Hematopoietic multipotent progenitor cell treated with erythropoietin and hydrocortisone succinate and interleukin-3 and kit ligand, for 6 days (in vitro differentiated cells): ENCODE measurements at regions not wholly inside any gene's neighbourhood (a gene's known extent, or its start where the extent isn't known, plus 50 kb on each side); places are given as distances from the start of the nearest gene placed in this dataset.
A peak's percentile ranks its signal among the peaks of the same experiment; 100 is the strongest.

Experiments used
- DNase-seq: peaks from one replicate; pipeline ENCODE4 v3.0.0-alpha.2; 2015

DNA sequence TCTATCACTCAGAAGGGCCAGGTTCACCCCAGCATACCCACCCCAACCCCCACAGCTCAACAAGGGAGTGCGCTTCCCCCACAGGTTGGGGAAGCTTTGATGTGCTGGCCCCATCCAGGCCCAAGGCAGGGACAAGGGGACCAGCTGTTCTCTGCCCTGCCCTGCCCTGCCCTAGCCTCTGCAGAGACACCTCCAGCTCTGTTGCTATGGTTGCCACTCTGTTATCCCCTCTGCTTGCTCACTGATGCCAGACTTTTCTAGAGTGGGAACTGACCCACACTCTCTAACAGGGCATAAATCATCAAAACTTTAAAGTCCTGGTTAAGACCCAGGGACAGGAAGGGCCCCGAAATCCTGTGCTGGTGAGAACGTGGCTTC lies 50.4 kb upstream of the ENPP7 start:
- no peak for DNase-seq

GRCh38 chr17:79679631-79680317 lies 51.0 kb upstream of the ENPP7 start:
- DNase-seq: no peak

GRCh38 chr17:79678736-79679255 lies 51.9 kb upstream of the ENPP7 start:
- no peak for DNase-seq

GRCh38 chr17:79678091-79678735 lies 52.5 kb upstream of the ENPP7 start:
- no peak for DNase-seq

- DNase-seq: no peak
Measured at GRCh38 chr17:79677646-79678045, 53.1 kb upstream of the ENPP7 start.

GRCh38 chr17:79676796-79677195 lies 53.9 kb upstream of the ENPP7 start:
- no peak for DNase-seq

GRCh38 chr17:79675413-79675725 lies 55.4 kb upstream of the ENPP7 start:
- DNase-seq: no peak

DNA sequence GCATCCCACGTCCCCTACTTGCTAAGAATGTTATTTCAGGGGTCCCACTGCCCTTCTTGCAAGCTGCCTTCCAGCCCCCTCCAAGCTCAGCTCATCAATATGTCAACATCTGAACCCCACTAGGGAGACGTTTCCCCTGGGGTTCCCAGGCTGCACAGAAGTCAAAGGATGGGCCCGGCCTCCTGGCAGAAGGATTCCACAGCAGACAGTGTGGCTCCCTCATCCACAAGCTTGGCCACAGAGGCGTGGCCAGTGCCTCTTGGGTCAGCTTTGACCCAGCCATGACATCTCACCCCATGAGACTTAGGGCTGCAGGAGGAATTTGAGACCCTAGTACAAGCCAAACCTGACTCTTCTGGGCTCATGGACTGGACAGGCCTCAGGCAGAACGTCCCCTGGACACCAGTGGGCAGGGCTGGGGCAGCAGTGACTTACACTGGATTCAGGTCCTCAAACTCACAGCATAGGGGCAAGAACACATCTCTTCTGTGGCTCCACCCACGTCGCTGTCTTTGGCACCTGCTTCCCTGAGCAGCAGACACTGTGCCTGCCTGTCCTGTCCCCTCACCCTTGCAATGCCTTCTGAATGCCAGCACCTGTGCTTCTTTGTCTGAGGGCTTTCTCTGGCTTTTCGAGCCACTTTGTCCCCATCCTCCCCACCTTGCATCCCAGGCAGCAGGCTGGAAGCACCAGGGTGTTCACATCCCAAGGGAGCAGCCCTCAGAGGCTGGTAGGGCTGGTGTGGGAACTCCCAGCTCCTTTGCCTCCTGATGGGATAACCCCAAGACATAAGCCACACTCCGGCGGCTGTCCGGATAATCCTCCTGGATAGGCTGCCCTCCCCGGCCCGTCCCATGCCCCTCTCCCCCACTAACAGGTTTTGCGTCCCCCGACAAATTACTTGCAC lies 56.0 kb upstream of the ENPP7 start:
- no peak for DNase-seq

DNA sequence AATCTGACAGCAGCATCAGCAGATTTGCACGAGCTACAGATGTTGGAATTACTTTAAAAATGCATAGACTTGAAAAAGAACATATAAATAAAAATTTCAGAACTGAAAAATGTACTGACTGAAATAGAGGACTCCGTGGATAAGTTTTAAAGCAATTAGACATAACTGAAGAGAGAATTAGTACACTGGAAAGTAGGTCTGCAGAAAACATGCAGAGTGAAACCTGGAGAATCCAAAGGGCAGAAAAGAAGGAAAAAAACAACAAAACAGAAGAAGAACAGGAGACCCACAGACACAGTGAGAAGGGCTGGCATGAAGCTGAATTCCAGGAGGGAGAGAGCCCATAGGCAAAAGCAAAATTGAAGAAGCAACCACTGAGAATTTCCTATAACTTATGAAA lies 57.2 kb upstream of the ENPP7 start:
- DNase-seq: no peak

DNA sequence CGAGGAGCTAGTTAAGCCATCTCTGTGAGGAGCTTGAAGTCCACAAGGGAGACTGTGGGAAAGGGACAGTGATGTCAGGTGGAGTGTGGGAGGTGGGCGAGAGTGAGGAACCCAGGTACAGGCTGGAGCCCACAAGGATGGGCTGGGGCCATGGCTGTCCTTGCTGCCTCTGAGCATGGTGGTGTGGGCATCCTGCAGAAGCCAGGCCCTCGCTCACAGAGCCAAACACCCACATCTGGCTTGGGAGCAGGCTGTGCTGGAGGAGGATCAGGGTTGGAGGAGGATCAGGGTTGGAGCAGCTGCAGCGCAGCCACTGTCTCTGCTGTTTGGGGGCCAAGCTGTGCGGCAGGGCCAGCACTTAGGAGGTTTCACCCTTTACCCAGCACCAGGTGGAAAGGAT lies 58.2 kb upstream of the ENPP7 start:
- no peak for DNase-seq

DNA sequence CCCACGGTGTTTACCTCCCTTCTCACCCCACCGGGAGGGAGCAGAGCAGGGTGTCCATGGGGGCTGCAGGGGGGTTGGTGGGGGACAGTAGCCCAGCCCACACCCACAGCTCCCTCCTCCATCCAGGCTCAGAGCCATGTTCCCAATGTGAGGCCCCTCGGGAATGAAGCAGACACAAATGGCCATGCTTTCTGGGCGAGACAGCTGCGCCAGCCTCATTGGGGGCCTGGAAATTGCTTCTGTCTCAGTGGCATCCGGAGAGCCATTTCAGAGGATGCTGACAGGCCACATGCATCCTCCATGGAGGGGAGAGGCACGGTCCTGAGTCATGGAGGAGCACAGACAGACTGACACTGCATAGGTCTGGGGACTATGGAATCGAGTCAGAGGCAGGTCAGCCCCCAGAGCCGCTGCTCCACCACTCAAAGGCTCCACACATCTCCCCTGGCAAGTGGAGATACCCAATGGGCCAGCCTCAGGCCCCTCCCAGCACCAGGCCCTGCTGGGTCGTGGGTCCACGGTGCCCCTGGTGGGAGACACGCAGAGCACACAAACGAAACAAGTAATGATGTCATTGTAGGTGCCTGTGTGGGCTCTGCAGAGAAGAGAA lies 59.6 kb upstream of the ENPP7 start:
- DNase-seq: no peak

DNA sequence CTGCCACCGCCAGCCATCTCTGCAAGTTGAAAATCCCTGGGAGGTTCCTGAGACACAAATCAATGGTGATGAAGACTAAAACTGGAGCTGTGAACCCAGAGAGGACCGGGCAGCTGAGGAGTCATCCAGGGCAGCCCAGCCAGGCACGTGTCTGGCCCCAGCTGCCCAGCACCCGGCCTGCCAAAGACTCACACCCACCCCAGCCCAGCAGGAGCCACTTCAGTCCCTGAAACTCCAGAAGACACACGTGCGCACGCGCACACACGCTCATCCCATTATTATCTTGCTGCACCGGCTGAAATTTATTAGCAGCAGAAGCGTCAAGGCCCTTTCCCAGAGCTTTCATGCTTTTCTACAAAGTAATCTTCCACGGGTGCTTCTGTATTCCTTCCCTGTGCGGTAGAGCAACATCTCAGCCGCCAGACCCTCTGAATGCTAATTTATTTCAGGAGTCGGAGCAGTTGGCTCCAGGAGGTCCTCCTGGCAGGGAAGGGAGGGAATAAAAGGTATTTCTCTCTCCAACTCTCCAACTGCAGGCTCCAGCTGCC lies 59.8 kb upstream of the RBFOX3 start:
- no peak for DNase-seq

DNA sequence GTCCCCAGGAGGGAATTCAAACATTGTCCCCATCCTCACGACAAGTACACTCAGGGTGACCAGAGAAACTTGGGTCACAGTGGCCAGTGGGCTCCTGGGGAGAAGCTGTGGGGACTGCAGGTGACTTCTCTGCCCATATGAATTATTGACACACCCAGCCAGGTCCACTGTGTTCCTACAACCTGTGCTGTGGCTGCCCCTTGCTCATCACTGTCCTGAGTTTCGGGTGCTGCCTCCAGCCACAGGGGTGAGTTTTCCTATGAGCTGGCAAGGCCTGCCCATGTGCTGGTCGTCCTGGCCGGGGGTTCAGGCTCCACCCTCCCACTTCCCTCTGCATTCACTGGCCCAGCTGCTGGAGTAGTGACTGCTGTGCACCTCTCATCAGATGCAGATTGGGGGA lies 59.0 kb upstream of the RBFOX3 start:
- DNase-seq: no peak

DNA sequence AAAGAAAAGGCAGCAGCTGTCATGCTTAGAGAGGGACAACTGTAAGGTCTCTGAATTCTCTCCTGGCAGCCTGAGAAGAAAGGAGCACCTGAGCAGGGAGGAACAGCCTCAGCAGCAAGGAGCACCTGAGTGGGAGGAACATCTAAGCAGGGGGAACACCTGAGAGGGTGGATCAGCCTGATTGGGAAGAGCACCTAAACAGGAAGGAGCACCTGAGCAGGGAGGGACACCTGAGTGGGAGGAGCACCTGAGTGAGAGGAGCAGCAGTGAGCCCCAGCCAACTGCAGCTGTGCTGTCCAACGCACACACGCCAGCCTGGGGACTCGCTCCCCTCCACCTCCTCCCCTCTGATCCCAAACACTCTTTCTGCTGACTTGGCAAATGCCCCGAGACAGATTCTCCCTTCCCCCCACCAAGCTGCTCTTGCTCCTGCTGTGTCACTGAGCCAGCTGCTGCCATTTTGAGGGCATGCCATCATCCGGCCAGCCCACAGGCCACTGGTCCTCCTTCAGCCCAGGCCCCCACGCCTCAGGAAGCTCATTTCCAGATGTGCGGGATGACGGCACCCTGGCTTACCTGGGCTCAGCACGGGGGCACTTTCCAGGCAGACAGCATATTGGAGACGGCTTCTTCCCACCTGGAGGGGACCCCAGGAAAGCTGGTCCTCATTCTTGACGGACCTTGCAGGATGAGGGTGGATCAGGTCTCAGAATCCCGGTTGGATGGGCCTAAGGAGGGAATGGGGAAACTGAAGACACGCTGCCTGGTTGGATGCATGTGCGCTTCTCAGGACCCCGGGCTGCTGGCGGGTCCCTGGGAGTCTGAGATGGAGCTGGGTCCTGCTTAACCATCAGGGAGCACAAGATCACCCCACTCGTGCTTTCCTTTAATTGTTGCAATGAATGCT lies 57.7 kb upstream of the RBFOX3 start:
- DNase-seq: no peak

DNA sequence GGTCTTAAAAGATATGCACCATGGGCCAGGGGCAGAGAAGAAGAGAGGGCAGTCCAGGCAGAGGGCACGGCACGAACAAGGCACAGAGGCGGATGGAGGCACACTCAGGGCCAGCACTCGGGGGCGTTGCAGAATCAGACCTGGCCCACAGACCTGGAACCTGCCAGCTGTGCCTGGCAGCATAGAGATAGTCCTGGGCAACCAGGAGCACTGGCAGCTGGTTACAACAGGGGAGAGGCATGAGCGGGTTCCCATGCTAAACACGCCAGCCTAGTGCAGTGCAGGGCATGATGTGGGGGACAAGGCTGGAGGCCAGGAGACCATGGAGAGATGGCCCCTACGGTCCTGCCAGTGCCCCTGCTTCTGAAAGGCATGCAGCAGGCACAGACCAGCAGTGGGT lies 56.9 kb upstream of the RBFOX3 start:
- no peak for DNase-seq

- no peak for DNase-seq
Measured at GRCh38 chr17:79667121-79667715, 56.4 kb upstream of the RBFOX3 start.

- no peak for DNase-seq
Measured at GRCh38 chr17:79666111-79666510, 55.3 kb upstream of the RBFOX3 start.

DNA sequence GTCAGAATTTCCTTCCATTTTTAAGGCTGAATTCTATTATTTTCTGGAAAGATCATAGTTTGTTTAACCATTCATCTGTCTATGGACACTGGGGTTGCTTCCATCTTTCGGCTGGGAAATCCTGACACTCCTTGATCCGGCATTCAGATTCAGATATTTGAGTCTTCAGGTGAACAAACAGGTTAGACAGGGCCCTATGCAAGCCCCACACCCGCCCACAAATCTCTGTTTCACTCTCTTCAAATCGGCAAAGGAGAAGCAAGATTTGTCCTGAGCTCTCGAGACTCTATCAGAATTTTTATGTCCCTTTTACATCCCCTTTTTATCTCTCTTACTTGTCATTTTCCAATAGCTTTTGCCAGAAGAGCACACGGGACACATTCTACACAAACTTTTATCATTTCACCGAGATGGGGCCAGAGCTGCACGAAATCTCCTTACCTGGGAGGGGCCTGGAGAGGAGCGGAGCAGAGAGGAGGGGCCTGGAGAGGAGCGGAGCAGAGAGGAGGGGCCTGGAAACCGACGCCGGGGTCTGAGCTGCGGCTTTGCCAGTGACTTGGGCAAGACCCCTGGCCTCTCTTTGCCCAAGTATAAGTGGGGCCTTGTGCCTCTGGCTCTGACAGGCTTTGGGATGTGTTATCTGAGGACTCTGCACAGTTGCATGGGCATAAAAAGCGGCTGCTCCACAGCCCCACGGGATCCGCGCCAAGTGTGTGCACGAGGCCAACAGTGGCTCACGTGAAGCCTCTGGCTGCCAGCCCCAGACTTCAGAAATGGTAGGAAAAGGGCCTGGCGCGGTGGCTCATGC lies 54.3 kb upstream of the RBFOX3 start:
- peak; percentile 7 for DNase-seq

GRCh38 chr17:79661292-79662041 lies 50.6 kb upstream of the RBFOX3 start:
- DNase-seq: no peak
